GM21423 (cell line): ENCODE measurements at regions not wholly inside any gene's neighbourhood (a gene's known extent, or its start where the extent isn't known, plus 50 kb on each side); places are given as distances from the start of the nearest gene placed in this dataset.
A peak's percentile ranks its signal among the peaks of the same experiment; 100 is the strongest.
"Not testable (repeated sequence)": the region's sequence is repeated elsewhere in the genome, so short reads cannot be mapped to it uniquely, and the experiment has no call there.

Source experiments
- ATAC-seq: cut with Tn5 transposase; IDR thresholded peaks from one replicate; pipeline ENCODE4 v1.9.1; 2021; ENCODE audit warnings: mild to moderate bottlenecking, moderate library complexity; ENCODE audit not compliant: unreplicated experiment

DNA sequence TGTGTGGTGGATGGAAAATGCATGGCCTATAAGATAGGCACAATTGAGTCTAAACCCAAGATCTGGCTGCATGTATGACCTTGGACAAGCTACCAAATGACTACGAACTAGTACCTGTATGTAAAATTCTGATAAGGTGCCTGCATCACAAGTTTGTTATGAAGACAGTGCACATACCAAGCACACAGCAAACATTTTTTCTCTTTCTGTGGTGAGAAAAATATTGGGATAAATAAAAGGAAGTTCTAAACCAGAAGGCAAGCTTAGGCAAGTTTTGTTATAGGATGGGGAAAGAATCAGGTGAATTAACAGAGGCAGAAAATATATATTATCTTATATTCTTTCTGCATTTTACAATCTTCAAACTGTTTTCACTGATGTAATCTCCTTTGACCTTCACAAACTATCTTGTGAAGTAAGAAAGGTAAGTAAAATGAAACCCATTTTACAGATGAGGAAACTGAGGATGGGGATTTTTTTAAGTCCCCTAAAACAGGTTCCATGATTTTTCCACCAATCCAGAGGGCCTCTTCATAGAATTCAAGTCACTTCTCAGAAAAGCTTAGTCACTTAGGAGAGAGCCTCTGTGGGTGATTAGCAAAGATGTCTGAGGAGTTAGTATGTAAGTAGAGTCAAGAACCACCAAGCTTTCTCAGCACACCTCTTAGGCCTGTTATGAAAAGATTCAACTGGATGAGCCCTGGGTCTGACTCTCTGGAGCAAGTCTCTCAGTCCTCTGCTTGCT lies 132.0 kb upstream of the RAP1B start:
- ATAC-seq = no peak

DNA sequence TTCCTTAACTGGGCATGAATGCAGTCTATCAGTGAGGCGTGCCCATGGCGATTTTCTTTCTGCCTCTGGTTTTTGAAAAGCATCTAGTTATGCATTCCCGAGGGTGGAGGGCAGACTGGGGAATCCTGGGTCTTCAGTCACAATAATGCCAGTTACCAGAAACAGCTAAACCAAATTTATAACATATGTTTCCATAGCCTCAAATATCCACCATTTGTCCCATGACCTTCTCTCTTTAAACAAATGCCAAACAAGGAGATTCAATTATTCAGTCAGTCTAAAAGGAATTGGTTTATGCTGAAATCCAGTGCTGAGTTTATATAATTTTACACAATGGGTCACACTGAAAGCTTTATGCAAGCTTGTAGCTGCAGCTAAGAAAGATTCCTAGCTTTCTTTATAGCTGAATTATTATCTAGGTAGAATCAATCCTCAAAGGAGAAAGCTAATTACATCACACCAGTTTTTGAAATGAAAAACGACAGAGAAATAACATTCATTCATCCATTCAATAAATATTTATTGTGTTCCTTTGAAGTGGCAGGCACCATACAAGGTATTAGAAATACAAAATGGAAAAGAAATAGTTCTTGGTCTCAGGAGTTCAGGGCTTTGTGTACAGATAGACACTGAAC lies 131.3 kb upstream of the RAP1B start:
- ATAC-seq = no peak

DNA sequence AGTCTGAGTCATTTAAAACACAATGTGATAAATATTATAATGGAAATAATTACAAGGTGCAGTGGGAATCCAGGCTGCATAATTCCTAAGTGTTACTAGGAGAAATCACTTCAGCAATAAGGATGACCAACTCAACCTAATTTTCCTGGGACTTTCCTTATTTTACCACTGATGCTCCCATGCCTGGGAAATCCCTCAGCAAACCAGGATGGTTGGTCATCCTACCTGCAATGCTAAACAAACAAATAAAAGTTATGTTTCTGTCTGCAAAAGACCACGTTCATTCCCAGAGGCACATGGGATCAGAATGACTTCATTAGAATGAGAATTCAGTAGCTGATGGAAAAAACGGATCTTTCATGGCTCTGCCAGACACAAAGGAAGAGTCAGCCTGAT lies 130.8 kb upstream of the RAP1B start:
- no peak for ATAC-seq

DNA sequence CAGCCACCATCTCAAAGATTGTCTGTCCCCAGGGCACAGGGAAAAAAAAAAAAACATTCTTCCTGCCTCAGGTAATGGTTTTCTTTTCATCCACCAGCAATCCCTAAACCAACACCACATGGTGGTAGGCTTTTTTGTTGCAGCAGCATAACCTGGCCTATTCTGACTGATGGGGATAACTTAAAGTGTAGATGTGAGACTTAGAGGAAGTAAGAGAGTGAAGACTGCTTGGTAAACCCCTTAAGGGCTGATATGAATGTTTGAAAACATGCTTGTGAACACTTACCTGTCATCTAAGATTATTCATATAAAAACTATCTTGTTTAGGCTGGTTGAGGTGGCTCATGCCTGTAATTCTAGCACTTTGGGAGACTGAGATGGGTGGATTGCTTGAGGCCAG lies 130.2 kb upstream of the RAP1B start:
- ATAC-seq = no peak

DNA sequence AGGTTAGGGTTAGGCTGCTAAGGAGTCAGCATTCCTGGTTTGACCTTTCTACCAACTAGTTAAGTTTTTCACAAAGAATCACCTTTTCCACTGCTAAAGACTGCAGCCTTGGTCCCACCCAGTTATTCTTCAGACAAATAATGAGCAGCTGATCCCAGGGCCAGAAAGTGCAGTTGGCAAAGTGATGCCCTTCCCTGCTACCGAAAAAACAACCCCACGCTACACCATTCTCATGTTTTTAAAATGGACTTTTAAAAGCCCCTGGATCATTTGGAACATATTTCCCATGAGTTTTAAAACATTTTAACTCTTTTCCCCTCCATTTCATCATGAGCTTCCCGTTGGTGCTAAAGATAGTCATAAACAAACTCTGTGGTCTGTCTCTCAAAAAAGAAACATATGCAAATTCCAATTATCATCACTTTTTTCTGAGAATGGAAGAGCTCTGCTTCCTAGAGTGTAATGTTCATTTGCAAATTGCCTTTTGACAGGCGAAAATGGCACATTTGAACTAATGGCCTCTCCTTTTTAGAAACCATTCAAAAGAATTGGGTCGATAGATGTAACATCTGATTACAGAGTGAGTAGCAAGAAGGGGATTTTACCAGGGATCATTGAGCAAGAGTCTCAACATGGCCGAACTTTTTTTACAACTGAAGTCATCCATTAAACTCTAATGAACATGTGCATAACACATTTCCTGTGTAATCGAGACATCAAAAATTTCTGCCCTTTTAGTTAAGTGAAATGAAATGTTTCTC lies 129.3 kb upstream of the RAP1B start:
- ATAC-seq = peak; percentile 38

DNA sequence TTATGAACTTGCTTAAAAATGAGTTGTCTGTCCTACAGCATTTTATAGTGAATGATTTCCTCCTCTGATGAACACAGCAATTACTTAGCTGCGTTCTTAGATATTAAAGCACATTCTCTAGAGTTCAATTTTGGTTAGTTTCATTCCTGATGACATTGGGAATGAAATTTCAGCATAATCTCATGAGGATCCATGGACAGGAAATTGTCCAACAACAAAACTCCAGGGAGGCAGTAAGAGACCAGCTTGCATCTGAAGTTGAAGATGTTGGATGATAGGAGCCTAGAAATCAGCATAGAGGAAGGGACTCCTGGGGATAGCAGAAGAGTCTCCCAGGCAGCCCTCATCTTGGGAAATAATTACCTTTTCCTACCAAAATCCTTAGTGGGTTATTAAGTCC lies 128.7 kb upstream of the RAP1B start:
- ATAC-seq = no peak

DNA sequence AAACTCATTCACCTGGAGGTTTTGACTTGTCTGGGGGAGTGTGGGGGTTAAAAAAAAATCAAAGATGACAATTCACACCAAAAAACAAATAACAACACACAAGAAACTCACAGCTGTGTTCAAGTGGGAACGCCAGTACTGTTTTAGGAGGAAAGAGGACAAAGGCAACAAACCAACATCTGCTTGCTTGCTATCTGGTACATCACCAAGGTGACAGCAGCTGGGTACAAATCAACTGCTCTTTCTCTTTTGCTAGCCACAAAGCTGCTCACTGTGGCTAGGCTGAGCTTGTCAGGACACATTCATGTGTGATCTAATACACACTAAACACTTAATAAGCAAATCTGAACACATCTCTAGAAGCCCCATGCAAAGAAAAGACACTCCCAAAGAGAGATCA lies 128.0 kb upstream of the RAP1B start:
- ATAC-seq = peak; percentile 60

DNA sequence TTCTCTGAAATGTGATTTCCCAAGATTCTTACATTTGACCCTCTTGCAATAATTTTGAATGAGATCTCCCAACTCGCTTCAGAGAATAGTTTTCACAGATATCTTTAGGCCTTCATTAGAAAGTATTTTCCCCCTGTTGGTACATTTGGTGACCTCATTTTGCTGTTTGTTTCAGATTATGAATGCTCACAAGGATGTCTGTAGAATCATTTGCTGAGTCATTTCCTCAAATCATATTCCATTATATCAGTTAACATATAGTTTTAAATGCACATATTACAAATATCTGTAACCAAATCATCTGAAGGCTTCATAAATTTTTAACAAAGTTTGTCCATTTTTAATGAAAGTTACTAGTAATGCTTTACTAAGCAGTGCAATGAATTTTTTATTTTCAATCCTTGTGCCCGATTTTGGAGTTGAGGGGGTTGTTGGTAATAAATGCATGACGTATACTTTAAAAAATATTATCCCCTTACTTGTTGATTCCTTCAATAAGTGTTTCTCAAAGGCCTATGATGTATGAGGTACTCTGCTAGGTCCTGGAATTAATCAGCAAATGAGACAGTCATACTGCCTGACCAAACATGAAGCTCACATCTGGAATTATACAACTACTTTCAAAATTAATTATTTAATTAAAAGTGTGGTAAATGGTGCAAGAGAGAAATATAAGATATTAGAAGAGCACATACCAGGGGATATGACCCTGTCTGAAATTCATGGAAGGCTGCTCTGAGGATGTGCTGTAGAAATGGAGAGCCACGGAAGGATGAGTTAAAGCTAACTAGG lies 126.9 kb upstream of the RAP1B start:
- ATAC-seq = no peak

DNA sequence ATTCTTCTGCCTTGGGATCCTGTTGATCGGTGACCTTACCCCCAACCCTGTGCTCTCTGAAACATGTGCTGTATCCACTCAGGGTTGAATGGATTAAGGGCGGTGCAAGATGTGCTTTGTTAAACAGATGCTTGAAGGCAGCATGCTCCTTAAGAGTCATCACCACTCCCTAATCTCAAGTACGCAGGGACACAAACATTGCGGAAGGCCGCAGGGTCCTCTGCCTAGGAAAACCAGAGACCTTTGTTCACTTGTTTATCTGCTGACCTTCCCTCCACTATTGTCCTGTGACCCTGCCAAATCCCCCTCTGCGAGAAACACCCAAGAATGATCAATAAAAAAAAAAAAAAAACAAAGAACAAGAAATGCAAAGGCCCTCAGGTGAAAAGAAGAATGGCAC lies 126.1 kb upstream of the RAP1B start:
- not testable (repeated sequence) for ATAC-seq

DNA sequence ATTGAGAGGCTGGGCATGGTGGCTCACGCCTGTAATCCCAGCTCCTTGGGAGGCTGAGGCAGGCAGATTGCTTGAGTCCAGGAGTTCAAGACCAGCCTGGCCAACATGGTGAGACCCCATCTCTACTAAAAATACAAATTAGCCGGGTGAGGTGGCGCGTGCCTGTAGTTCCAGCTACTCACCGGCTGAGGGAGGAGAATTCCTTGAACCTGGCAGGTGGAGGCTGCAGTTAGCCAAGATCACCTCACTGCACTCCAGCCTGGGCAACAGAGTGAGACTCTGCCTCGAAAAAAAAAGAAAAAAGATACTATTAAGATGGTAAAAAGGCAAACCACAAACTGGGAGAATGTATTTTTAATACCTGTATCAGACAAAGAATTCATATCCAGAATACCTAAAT lies 124.2 kb upstream of the RAP1B start:
- not testable (repeated sequence) for ATAC-seq

DNA sequence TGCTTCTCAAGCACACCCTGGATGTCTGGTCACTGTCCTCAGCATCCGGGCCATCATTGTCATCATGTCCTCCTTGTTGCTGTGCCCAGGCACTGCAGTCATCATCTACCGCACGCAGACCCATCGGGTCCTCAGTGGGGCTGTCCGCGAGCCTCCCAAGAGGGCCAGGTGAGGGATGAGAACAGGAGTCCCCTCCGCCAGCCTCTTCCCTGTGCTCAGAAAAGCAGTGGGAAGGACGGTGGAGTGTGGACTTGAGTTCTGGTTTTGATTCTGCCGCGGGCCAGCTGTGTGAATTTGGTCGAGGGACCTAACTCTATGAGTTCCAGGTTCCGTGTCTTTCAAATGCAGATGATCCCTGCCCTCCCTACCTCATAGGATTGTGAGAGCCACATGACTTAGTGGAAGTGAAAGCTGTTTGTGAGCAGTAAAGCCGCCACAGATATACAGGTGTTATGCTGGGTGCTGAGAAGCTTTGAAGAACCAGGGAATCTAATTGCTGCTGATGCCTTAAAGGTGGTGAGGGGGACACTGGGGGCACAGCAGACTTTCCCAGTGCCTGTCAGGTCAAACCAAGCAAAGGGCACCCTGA lies 122.9 kb upstream of the RAP1B start:
- no peak for ATAC-seq

DNA sequence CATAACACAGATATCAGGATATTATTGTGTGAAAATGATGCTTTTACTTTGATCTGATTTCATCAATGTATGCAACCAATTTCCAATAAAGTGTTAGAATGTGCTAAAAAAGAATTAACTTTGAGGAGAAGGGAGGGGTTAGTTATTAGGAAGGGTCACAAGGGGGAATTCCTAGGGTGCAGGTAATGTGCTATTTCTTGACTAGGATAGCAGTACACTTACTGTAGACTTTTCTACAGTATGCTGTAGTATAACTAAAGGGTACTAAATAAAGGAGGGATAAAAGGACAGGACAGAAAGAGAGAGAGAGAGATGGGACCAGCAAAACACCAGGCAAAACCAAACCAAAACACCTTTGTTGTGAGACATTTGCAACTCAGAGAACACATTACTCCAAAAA lies 121.4 kb upstream of the RAP1B start:
- ATAC-seq = no peak

DNA sequence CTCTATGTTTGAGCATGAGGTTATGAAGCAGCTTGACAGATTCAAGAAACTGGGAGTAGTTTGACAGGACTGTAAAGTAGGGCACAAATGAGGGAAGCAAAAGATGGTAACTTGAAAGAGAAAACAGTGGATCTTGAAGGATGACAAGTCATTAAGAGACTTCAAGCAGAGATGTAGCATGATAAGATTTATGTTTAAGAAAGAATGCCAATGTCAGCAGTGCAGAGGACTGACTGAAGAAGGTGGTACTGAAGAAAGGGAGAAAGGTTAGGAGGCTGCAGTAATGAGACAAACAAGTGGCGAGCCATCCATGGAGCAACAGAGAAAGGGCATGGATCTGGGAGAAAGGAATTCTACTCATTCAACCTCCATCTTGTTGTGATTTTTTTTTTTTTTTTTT lies 120.2 kb upstream of the RAP1B start:
- no peak for ATAC-seq

DNA sequence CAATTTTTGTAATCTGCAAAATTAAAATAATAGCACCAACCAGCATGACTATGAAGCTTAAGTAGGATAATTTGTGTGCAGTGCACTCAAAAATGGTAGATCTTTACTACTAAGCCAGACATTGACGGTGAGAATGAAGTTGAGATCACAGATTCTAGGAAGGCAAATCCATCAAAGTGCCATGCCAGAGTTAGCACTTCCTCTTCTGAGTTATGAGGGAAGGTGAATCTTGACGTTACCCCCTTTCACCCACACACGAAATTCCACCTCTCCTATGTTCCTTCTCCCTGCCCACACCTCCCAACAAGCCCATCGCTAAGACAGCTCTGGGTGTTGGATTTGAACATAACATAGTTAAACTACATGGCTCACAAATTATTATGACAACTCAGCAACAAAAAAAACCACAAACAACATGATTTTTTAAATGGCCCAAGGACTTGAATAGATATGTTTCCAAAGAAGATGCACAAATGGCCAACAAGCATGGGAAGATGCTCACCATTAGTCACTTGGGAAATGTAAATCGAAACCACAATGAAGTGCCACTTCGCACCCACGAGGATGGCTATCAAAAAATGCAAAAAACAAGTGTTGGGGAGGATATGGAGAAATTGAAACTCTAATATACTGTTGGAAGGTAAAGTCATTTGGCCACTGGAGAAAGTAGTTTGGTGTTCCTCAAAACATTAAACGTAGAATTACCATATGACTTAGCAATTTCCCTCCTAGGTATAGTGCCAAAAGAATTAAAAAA lies 119.3 kb upstream of the RAP1B start:
- no peak for ATAC-seq

DNA sequence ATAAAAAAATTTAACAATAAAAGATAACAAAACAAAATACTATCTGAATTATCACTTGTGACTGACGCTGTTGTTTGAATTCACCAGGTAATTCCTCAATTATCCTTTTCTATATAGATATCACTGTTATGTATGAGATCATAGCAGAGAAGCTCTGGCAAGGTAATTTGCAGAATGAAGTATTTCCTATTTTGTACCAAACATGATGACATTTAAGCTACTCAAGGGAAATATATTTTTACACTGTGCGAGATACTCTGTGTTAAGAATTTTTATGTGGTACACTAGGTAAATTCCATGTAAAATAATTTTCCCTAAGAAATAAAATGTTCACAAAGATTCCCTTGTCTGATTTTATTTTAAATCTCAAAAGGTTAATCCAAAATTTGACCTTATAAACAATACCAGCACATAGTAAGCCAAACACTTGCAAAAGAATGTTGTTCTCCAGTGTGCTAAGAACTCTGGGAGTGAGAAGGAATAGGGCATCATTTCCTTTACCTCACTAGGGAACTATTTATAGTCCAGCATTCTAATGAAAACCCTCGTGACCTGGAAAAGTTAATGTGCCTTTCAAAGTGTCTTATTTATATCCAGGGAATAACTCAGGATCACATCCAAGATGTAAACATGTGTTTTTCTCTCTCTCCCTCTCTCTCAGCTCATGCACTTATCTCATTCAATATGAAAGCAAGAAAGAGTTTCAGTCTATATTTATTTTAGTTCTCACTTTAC lies 115.2 kb upstream of the RAP1B start:
- ATAC-seq = no peak

DNA sequence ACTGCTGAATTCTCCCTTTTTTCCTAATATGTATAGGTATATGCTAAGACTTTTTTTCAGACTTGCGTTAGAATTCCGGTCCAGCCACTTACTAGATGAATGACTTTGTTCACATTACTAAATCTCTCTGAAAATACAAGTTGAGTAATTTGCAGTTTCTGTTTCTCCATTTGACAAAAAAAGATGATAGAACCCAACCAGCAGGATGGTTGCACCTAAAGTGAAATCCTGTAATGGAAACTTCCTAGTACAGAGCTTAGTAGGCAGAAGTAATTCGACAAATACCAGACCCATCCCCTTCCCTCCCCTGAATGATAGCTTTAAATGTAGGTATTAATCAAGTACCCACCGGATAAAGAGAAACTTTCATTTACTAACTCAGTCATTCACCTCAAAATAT lies 113.6 kb upstream of the RAP1B start:
- ATAC-seq = no peak

DNA sequence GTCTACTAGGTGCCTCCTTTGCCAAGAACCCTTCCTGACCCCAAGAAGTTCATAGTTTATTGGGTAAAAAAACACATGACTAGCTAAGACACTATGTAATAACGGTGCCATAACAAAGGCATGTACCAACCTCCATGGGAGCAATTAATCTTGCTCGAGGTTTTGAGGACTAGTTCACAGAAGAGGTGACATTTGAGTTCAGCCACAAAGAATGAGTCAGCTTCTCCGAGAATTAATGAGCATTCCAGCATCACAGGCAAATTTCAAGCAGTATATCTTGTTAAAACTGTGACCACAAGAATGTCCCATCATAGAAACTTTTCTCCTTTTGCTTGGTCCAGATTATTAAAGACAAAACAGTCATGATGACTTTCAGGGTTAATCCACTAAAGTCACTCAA lies 113.0 kb upstream of the RAP1B start:
- ATAC-seq = no peak

DNA sequence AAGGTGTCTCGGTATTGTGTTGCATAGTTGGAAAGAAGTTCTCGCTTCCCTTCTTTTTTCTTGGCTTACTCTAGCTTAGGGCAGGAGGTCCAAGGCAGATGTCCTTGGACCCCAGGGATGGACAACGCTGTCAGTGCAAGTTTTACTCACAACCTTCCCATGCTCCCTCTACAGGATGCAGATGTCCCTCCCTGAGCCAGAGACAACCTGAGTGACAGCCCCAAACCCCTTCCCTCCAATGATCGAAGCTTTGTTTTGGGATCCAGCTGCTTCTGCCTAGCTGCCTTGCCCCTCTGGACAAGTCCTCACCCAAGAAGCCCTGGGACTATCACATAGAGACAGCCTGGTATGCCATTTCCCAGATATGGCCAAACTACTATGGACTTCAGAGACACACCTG lies 112.0 kb upstream of the RAP1B start:
- ATAC-seq = no peak

DNA sequence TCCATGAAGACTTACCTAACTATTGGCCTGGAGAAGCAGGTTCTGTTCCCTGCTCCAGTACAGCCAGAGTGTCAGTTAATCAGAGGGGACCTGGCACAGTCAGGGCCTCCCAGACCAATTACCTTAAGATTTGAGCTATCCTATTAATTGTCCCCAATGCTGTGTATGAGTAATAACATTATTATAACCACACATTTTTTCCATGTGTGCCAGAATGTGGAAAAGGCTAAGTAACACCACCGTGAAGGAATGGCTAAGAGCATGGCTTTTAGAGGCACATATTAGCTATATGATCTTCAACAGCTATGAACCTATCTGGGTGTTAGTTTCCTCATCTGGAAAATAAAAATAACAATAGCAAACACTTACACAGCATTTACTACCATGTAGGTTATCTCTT lies 111.1 kb upstream of the RAP1B start:
- ATAC-seq = no peak

DNA sequence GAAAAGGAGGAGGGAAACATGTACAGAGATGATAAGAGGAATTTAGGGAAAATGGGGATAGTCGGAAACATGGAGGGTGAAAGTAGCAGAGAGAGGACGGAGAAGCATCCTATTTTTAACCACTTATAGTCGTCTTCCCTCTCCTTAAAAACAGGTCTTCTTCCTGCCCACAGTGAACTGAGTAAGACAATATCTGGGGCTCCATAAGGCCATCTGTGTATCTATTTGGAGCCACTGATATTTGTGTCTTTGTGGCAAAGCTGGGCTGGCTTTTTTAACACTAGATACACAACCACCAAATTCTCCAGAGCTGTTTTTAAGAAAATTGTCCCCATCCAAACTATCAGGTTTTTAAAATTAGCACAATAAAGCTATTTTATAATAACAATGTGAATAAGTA lies 109.5 kb upstream of the RAP1B start:
- no peak for ATAC-seq
